ENCODE measurements at regions not wholly inside any gene's neighbourhood (a gene's known extent, or its start where the extent isn't known, plus 50 kb on each side); places are given as distances from the start of the nearest gene placed in this dataset.

GRCh38 chr11:70522593-70523311, 124.4 kb downstream of the CTTN start:
- DNase-seq: no peak

GRCh38 chr11:70523384-70524095, 125.2 kb downstream of the CTTN start:
- no peak for DNase-seq

GRCh38 chr11:70524096-70524922, 126.0 kb downstream of the CTTN start:
- no peak for DNase-seq

- DNase-seq: no peak
Measured at GRCh38 chr11:70525006-70525405, 126.7 kb downstream of the CTTN start.

GRCh38 chr11:70525466-70525865, 127.1 kb downstream of the CTTN start:
- DNase-seq: no peak

- no peak for DNase-seq
Measured at GRCh38 chr11:70526116-70527045, 128.1 kb downstream of the CTTN start.

- DNase-seq: no peak
Measured at GRCh38 chr11:70527046-70527395, 128.7 kb downstream of the CTTN start.

GRCh38 chr11:70527429-70528045, 129.2 kb downstream of the CTTN start:
- DNase-seq: no peak

- DNase-seq: no peak
Measured at GRCh38 chr11:70528046-70528793, 129.9 kb downstream of the CTTN start.

GRCh38 chr11:70528794-70529580, 130.7 kb downstream of the CTTN start:
- no peak for DNase-seq

GRCh38 chr11:70530010-70530409, 131.7 kb downstream of the CTTN start:
- DNase-seq: no peak

GRCh38 chr11:70530629-70531185, 132.4 kb downstream of the CTTN start:
- no peak for DNase-seq

GRCh38 chr11:70531281-70532065, 133.1 kb downstream of the CTTN start:
- no peak for DNase-seq

GRCh38 chr11:70532066-70532440, 133.7 kb downstream of the CTTN start:
- no peak for DNase-seq

- DNase-seq: no peak
Measured at GRCh38 chr11:70532731-70533130, 134.4 kb downstream of the CTTN start.

- no peak for DNase-seq
Measured at GRCh38 chr11:70535191-70535971, 137.1 kb downstream of the CTTN start.

GRCh38 chr11:70536051-70536877, 137.9 kb downstream of the CTTN start:
- no peak for DNase-seq

Measured in stimulated activated CD4-positive, alpha-beta T cell treated with anti-CD3 and anti-CD28 coated beads, Interleukin-4, amount 100 ng/mL, for 4 hours (primary cell).